ENCODE measurements at regions not wholly inside any gene's neighbourhood (a gene's known extent, or its start where the extent isn't known, plus 50 kb on each side); places are given as distances from the start of the nearest gene placed in this dataset.

GRCh38 chr11:70486731-70487130 lies 88.4 kb downstream of the CTTN start:
- DNase-seq: no peak

- DNase-seq: no peak
Measured at GRCh38 chr11:70487160-70487559, 88.8 kb downstream of the CTTN start.

- DNase-seq: no peak
Measured at GRCh38 chr11:70487756-70488155, 89.4 kb downstream of the CTTN start.

GRCh38 chr11:70488171-70488703 lies 89.9 kb downstream of the CTTN start:
- DNase-seq: no peak

- DNase-seq: no peak
Measured at GRCh38 chr11:70489276-70489675, 90.9 kb downstream of the CTTN start.

- DNase-seq: no peak
Measured at GRCh38 chr11:70490208-70490607, 91.9 kb downstream of the CTTN start.

- DNase-seq: no peak
Measured at GRCh38 chr11:70490723-70491558, 92.6 kb downstream of the CTTN start.

- DNase-seq: no peak
Measured at GRCh38 chr11:70491696-70492472, 93.6 kb downstream of the CTTN start.

- DNase-seq: no peak
Measured at GRCh38 chr11:70493089-70493474, 94.8 kb downstream of the CTTN start.

GRCh38 chr11:70493891-70494290 lies 95.6 kb downstream of the CTTN start:
- DNase-seq: no peak

GRCh38 chr11:70494559-70495350 lies 96.4 kb downstream of the CTTN start:
- no peak for DNase-seq

GRCh38 chr11:70495351-70496310 lies 97.3 kb downstream of the CTTN start:
- DNase-seq: no peak

- no peak for DNase-seq
Measured at GRCh38 chr11:70496591-70497535, 98.5 kb downstream of the CTTN start.

GRCh38 chr11:70497536-70498075 lies 99.3 kb downstream of the CTTN start:
- DNase-seq: no peak

- DNase-seq: no peak
Measured at GRCh38 chr11:70498171-70498571, 99.8 kb downstream of the CTTN start.

- no peak for DNase-seq
Measured at GRCh38 chr11:70498976-70499801, 100.9 kb downstream of the CTTN start.

GRCh38 chr11:70500076-70500847 lies 101.9 kb downstream of the CTTN start:
- DNase-seq: no peak

Data from fibroblast of skin of back (primary cell).